ENCODE measurements at regions not wholly inside any gene's neighbourhood (a gene's known extent, or its start where the extent isn't known, plus 50 kb on each side); places are given as distances from the start of the nearest gene placed in this dataset.

DNA sequence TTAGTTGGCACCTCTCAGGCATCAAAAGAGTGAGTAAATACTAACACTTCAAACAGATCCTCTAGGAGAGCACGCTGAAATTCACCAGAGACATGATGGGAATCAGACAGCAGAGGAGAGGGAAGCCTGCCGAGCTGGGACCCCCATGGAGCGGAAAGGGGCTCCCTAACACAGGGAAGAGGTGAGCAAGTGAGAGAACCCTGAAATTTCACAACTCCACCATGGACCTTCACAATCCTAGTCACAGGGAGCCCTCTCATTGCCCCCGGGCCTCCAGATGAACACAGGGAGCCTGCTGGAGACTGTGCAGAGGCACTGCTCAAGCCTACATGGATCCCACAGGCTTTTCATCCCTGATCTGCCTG lies 59.2 kb upstream of the ANTXRL start:
- Histone ChIP-seq H3K36me3 (no peaks in the 10 kb centered on the region), H3K4me3 (no peak overlapping the region), H3K27ac (no peak overlapping the region), H3K4me1 (no peaks in the 10 kb centered on the region), H3K9me3 (no peaks in the 10 kb centered on the region), H3K27me3 (no peaks in the 10 kb centered on the region)
- 45 to 49% methylated on average over 4 of the region's 4 CpGs for WGBS, 2 donors
- DNase-seq, result peak in 1 of 6 donors; percentile 46
- ATAC-seq, result no peak
- intact Hi-C loops (cut with DNase I), result no loop called here
- no peak for FAIRE-seq
- TF ChIP-seq, protein P1, sequence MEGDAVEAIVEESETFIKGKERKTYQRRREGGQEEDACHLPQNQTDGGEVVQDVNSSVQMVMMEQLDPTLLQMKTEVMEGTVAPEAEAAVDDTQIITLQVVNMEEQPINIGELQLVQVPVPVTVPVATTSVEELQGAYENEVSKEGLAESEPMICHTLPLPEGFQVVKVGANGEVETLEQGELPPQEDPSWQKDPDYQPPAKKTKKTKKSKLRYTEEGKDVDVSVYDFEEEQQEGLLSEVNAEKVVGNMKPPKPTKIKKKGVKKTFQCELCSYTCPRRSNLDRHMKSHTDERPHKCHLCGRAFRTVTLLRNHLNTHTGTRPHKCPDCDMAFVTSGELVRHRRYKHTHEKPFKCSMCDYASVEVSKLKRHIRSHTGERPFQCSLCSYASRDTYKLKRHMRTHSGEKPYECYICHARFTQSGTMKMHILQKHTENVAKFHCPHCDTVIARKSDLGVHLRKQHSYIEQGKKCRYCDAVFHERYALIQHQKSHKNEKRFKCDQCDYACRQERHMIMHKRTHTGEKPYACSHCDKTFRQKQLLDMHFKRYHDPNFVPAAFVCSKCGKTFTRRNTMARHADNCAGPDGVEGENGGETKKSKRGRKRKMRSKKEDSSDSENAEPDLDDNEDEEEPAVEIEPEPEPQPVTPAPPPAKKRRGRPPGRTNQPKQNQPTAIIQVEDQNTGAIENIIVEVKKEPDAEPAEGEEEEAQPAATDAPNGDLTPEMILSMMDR (IDR thresholded peaks at IDR 0.05), result no peak

DNA sequence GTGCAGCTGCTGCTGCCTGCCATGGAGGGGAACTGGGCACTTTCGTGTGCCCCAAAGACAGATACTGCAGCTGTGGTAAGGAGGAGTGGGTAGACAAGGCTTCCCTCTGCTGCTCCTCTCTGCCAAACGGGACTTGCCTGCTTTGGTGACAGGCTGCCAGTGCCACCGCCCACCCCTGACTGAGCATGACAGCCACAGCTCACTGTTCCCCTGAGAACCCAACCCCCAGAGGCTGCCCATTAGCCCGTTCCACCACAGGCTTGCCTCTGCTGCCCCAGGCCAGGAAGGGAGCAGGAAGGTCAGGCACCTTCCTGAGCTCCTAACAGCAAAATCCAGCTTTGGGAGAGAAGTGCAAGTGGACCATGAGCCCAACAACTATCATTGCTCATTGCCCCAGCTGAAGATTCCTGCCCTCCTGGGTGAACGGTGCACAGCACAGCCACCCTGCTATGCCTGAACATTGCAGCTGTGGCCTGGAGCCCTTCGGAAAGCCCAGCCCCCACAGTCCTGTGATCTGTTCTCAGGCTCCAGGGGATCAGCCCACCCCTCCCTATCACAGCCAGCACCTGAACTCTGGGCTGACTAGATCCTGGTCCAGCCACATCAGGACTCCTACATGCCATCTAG lies 58.7 kb upstream of the ANTXRL start:
- H3K36me3 ChIP-seq, result no peaks in the 10 kb centered on the region
- H3K27ac ChIP-seq, result no peak overlapping the region
- WGBS, 2 donors, result 34 to 38% methylated on average over 6 of the region's 6 CpGs
- DNase-seq (peak in 2 of 6 donors; percentile 39 to 42), FAIRE-seq (no peak), ATAC-seq (peak; percentile 12 to 45 (median 32))
- no peaks in the 10 kb centered on the region for H3K9me3 ChIP-seq
- no peak overlapping the region for H3K4me3 ChIP-seq
- TF ChIP-seq, protein P1 (IDR thresholded peaks at IDR 0.05), result no peak
- H3K27me3 ChIP-seq, result no peaks in the 10 kb centered on the region
- no peaks in the 10 kb centered on the region for H3K4me1 ChIP-seq
- intact Hi-C loops (cut with DNase I), result no loop called here

DNA sequence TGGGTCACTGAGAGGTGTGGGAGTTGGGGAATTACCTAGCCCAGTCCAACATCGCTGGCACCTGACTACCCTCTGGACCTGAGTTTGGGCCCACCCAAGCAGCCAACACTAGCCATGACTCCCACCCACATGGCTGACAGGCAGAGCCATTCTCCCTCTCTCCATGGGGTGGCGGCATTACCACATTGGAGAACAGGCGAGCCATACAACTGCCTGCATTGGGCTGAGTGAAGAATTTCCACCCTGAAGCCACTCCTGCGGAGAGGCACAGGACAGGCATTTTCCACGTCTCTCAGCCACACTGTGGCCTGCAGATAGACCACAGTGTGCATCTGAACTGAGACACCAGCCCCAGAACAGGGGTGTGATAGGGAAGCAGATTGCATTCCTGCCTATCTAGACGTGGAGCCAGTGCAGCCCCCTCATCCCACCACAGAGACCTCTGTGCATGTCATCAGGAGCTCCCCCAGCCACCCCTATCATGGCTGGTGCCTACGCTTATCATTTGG lies 58.2 kb upstream of the ANTXRL start:
- WGBS, 2 donors, result 11 to 18% methylated on average over 7 of the region's 7 CpGs
- DNase-seq, result peak; percentile 55 to 76 (median 68)
- Histone ChIP-seq H3K4me3 (no peak overlapping the region), H3K9me3 (no peaks in the 10 kb centered on the region), H3K27me3 (no peaks in the 10 kb centered on the region), H3K36me3 (no peaks in the 10 kb centered on the region), H3K27ac (no peak overlapping the region), H3K4me1 (no peaks in the 10 kb centered on the region)
- FAIRE-seq, result no peak
- TF ChIP-seq, protein P1 (IDR thresholded peaks at IDR 0.05), result peak; percentile 64 to 90 (median 72)
- ATAC-seq, result peak; percentile 93 to 99 (median 98)
- intact Hi-C loops (cut with DNase I), result no loop called here

DNA sequence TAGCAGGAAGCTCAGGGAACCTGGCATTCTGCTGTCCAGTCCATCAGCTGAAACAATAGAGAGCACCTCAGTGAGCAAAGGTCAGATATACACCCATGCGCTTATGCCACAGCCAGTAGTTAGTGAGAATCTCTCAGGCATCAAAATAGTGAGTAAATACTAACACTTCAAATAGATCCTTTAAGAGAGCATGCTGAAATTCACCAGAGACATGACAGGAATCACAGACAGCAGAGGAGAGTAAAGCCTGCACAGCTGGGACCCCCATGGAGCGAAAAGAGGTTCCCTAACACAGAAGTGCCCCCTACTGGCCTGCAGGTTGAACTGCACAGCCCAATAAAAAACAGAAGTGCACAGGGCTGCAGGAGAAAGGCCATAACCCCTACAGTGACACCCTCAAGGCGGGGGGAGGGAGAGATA lies 57.6 kb upstream of the ANTXRL start:
- H3K27ac ChIP-seq, result no peak overlapping the region
- WGBS, 2 donors, result 22 to 28% methylated on average over 3 of the region's 3 CpGs
- intact Hi-C loops (cut with DNase I), result no loop called here
- H3K27me3 ChIP-seq, result no peaks in the 10 kb centered on the region
- no peaks in the 10 kb centered on the region for H3K4me1 ChIP-seq
- no peak for FAIRE-seq
- TF ChIP-seq, protein P1 (IDR thresholded peaks at IDR 0.05), result peak in 3 of 4 donors; percentile 30 to 47 (median 35)
- H3K36me3 ChIP-seq, result no peaks in the 10 kb centered on the region
- ATAC-seq, result peak in 3 of 4 donors; percentile 57 to 77 (median 60)
- peak in 1 of 6 donors; percentile 14 for DNase-seq
- no peaks in the 10 kb centered on the region for H3K9me3 ChIP-seq
- H3K4me3 ChIP-seq, result no peak overlapping the region

DNA sequence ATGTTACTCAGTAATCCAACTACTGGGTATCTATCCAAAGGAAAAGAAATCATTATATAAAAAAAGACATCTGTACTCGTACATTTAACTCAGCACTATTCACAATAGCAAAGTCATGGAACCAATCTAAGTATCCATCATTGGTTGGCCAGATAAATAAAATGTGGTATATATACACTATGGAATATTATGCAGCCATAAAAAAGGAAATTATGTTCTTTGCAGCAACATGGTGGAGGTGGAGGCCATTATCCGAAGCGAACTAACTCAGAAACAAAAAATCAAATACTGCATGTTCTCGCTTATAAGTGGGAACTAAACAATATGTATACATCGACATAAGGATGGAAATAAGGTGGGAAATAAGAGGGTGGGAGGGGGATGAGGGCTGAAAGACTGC lies 56.2 kb upstream of the ANTXRL start:
- DNase-seq, result no peak
- intact Hi-C loops (cut with DNase I), result no loop called here
- H3K27me3 ChIP-seq, result no peaks in the 10 kb centered on the region
- H3K4me1 ChIP-seq, result no peaks in the 10 kb centered on the region
- no peaks in the 10 kb centered on the region for H3K36me3 ChIP-seq
- 86 to 92% methylated on average over 5 of the region's 5 CpGs for WGBS, 2 donors
- H3K4me3 ChIP-seq, result no peak overlapping the region
- no peak overlapping the region for H3K27ac ChIP-seq
- no peaks in the 10 kb centered on the region for H3K9me3 ChIP-seq
- ATAC-seq, result no peak
- TF ChIP-seq, protein P1 (IDR thresholded peaks at IDR 0.05), result no peak
- no peak for FAIRE-seq

All from pancreas (tissue), 10 donors.